ENCODE measurements at regions not wholly inside any gene's neighbourhood (a gene's known extent, or its start where the extent isn't known, plus 50 kb on each side); places are given as distances from the start of the nearest gene placed in this dataset.
"Not testable (repeated sequence)": the region's sequence is repeated elsewhere in the genome, so short reads cannot be mapped to it uniquely, and the experiment has no call there.

DNA sequence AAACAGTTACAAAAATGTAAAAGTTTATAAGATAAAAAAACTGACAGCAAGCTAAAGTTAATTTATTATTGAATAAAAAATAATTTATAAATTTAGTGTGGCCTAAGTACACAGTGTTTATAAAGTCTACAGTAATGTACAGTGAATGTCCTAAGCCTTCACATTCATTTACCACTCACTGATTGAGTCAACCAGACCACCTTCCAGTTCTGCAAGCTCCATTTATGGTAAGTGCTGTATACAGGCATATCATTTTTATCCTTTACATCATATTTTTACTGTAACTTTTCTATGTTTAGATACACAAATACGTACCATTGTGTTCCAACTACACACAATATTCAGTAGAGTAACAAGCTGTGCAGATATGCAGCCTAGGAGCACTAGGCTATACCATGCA is 184.2 kb upstream of the LRATD1 start:
- no peak for TF ChIP-seq JUND (IDR thresholded peaks at IDR 0.05; ENCODE audit: low read depth)
- in situ Hi-C loops (cut with HindIII; ENCODE audit: low pct_unique_long_range_greater_than_20kb, low sequenced_read_pairs) = no loop called here
- no peak for DNase-seq (ENCODE audit: low read depth in 1 of 2, low spot score in 1 of 2)

DNA sequence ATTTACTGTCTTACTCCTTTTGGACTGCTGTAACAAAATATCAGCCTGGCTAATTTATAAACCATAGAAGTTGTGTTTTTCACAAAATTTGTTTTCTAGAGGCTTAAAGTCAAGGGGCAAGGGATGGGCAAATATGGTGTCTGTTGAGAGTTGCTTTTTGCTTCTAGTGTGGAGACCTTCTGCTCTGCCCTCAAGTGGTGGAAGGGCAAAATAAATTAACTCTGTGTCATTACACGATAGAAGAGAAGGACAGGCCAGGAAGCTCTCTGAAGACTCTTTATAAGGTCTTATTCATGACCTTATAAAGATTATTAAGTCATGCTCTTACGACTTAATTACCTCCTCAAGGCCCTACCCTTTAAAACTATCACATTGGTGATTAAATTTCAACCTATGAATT is 181.2 kb upstream of the LRATD1 start:
- peak; percentile 2 to 35 for DNase-seq (ENCODE audit: low read depth in 1 of 2, low spot score in 1 of 2)
- no peak for TF ChIP-seq JUND (IDR thresholded peaks at IDR 0.05; ENCODE audit: low read depth)
- in situ Hi-C loops (cut with HindIII; ENCODE audit: low pct_unique_long_range_greater_than_20kb, low sequenced_read_pairs) = no loop called here

DNA sequence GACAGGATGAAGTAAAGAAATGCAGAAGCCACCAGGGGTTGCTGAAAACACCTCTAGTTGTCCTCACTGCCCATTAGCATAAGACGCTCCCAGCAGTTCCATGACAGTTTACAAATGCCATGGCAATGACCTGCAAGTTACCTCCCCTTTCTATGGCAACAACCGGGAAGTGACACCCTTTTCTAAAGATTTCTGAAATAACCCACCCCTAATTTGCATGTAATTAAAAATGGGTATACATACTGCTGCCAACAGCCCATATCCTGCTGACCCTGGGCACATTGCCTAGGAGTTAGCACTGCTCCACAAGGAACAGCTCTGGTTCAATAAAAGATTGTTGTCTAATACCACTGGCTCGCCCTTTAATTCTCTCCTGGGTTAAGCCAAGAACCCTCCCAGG is 178.3 kb upstream of the LRATD1 start:
- DNase-seq (ENCODE audit: low read depth in 1 of 2, low spot score in 1 of 2) = no peak
- in situ Hi-C loops (cut with HindIII; ENCODE audit: low pct_unique_long_range_greater_than_20kb, low sequenced_read_pairs) = no loop called here
- no peak for TF ChIP-seq JUND (IDR thresholded peaks at IDR 0.05; ENCODE audit: low read depth)

DNA sequence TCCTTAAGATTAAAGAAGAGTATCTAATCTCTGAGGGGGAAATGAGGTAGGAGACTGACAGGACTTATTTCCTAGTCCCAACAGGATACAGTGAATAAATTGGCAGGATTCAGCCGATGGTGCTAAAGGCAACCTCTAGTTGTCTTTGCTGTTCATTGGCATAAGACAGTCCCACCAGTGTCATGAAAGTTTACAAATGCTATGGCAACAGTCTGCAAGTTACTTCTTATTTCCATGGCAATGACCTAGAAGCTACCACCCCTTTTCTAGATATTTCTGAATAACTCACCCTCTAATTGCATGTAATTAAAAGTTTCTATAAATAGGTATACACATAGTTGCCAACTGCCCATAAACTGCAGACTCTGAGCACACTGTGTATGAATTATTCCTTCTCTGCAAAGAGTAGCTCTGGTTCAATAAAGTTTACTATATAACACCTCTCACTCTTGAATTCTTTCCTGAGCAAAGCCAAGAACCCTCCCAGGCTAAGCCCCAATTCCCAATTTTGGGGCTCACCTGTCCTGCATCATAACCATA is 172.7 kb upstream of the LRATD1 start:
- no peak for TF ChIP-seq JUND (IDR thresholded peaks at IDR 0.05; ENCODE audit: low read depth)
- no peak for DNase-seq (ENCODE audit: low read depth in 1 of 2, low spot score in 1 of 2)
- in situ Hi-C loops (cut with HindIII; ENCODE audit: low pct_unique_long_range_greater_than_20kb, low sequenced_read_pairs) = no loop called here

DNA sequence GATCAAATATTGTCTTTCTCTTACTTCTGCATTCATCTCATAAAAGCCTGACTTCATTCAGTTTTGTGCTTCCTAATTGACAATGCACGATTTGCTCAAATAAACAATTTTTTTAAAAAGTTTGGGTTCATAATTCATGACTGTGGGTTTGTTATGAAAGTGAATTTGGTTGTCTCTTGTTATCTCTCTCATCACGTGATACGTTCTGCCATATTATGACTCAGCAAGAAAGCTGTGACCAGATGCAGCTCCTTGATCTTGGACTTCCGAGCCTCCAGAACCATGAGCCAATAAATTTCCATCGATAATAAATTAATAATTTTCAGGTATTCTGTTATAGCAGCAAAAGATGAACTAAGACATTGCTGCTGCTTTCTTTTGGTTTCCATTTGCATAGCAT is 156.5 kb upstream of the LRATD1 start:
- in situ Hi-C loops (cut with HindIII; ENCODE audit: low pct_unique_long_range_greater_than_20kb, low sequenced_read_pairs) = no loop called here
- DNase-seq (ENCODE audit: low read depth in 1 of 2, low spot score in 1 of 2) = no peak
- TF ChIP-seq JUND (IDR thresholded peaks at IDR 0.05; ENCODE audit: low read depth) = no peak

DNA sequence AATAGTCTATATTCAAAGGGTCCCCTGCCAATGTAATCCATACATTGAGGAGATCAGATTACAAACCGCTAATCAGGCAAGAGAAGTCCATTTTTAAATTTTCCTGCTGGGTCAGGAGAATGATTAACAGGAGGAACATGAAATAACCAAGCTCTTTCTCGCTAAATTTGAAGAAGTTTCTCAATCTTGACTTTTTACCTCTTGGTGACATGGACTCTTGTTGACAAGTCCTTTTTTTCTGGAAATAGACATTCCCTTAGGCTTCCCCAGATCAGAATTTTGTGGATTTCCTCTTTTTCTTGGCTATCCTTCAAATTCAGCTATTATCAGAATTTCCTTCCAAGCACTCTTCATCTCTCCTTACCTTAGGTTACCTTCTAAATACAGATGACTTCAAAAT is 153.0 kb upstream of the LRATD1 start:
- in situ Hi-C loops (cut with HindIII; ENCODE audit: low pct_unique_long_range_greater_than_20kb, low sequenced_read_pairs) = no loop called here
- no peak for DNase-seq (ENCODE audit: low read depth in 1 of 2, low spot score in 1 of 2)
- no peak for TF ChIP-seq JUND (IDR thresholded peaks at IDR 0.05; ENCODE audit: low read depth)

DNA sequence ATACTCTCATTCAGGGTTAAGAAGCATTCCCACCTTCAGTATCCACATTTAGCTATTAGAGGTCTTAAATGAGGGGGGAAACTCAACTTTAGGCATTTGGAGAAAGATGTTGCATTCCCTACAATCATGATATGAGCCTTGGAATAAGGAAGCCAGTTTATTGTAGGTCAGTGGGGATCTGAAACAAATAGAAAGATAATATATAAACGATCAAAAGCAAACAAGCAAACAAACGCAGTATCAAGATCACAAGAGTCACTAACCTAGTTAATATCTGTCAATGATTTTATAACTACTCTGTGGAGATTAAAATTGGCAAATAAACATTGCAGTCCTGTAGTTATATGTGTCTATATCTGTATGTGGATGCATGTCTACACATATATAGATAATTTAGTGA is 152.4 kb upstream of the LRATD1 start:
- in situ Hi-C loops (cut with HindIII; ENCODE audit: low pct_unique_long_range_greater_than_20kb, low sequenced_read_pairs) = no loop called here
- no peak for DNase-seq (ENCODE audit: low read depth in 1 of 2, low spot score in 1 of 2)
- no peak for TF ChIP-seq JUND (IDR thresholded peaks at IDR 0.05; ENCODE audit: low read depth)

DNA sequence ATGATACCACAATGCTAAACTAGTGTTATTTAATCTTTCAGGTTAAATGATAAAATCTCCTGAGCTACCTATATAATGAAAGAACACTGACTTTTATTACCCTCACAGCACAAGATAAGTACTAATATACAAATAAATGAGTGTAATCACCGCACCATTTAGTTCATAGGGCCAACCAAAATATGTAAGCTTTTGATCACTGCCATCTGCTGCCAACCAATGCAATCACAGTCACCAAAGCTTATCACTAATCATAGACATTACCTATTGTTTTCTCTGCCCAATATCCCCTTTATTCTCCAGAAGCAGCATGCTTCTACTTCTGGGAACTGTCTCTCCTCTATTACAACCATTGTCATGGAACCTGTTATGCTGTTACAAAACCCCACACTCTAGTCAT is 151.6 kb upstream of the LRATD1 start:
- no peak for DNase-seq (ENCODE audit: low read depth in 1 of 2, low spot score in 1 of 2)
- in situ Hi-C loops (cut with HindIII; ENCODE audit: low pct_unique_long_range_greater_than_20kb, low sequenced_read_pairs) = no loop called here
- no peak for TF ChIP-seq JUND (IDR thresholded peaks at IDR 0.05; ENCODE audit: low read depth)

DNA sequence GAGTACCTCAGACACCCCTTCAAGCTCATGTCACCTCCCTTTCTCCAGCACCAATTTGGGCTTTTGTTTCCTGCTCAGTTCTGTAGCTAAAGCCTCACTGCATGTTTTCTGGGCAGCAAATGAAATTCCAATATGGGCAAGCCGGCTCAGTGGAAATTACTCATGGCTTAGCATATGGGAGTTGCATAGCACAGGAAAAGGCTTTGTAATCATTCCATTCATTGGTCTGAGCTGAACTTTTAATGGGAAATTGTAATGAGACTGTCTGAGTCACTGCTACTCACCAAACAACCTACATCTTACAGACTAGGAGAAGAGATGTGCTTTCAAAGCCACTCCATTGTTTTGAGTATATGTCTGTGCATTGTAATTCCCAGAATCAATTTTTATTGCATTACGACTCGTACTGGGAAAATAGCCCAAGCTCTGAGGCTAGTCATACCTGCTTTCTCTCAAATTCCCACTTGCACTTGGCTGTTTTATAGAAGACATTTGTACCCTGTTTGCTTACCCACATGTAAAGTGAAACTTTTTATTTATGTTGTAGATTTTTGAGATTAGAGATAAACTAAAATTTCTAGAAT is 139.5 kb upstream of the LRATD1 start:
- in situ Hi-C loops (cut with HindIII; ENCODE audit: low pct_unique_long_range_greater_than_20kb, low sequenced_read_pairs) = no loop called here
- no peak for TF ChIP-seq JUND (IDR thresholded peaks at IDR 0.05; ENCODE audit: low read depth)
- DNase-seq (ENCODE audit: low read depth in 1 of 2, low spot score in 1 of 2) = no peak

DNA sequence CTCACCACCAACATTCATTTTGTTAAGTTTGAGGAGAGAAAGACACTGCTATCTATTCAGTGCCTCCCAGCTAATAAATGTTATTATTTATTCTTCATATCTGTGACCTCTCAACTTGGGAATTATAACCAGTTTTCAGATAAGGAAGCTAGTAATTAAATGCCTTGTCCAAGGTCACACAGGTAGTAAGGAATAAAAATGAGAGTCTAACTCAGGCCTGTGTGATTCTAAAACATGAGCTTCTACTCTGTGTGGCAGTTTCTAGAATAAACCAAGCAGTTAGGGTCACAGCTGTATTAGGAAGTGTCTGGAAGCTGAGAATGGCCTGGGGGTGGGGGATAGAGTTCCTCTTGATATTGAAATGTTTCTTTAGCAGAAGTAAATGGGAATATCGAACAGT is 137.8 kb upstream of the LRATD1 start:
- no peak for DNase-seq (ENCODE audit: low read depth in 1 of 2, low spot score in 1 of 2)
- TF ChIP-seq JUND (IDR thresholded peaks at IDR 0.05; ENCODE audit: low read depth) = no peak
- in situ Hi-C loops (cut with HindIII; ENCODE audit: low pct_unique_long_range_greater_than_20kb, low sequenced_read_pairs) = no loop called here

DNA sequence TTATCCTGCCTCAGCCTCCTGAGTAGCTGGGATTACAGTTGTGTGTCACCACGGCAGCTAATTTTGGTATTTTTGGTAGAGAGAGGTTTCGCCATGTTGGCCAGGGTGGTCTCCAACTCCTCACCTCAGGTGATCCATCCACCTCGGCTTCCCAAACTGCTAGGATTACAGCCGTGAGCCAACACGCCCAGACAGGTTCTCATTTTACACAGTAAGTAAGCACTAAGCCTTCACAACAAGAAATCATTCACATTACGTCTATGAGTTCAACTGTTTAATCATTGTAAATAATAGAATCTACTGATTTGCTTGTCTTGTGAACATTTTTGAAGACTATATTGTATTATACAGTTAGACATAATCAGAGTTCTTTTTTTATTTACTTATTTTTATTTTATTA is 131.5 kb upstream of the LRATD1 start:
- in situ Hi-C loops (cut with HindIII; ENCODE audit: low pct_unique_long_range_greater_than_20kb, low sequenced_read_pairs) = no loop called here
- TF ChIP-seq JUND (IDR thresholded peaks at IDR 0.05; ENCODE audit: low read depth) = no peak
- no peak for DNase-seq (ENCODE audit: low read depth in 1 of 2, low spot score in 1 of 2)

DNA sequence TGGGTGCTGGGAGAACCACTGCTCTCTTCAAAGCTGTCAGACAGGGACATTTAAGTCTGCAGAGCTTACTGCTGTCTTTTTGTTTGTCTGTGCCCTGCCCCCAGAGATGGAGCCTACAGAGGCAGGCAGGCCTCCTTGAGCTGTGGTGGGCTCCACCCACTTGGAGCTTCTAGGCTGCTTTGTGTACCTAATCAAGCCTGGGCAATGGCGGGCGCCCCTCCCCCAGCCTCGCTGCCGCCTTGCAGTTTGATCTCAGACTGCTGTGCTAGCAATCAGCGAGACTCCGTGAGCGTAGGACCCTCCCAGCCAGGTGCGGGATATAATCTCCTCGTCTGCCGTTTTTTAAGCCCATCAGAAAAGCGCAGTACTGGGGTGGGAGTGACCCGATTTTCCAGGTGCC is 125.6 kb upstream of the LRATD1 start:
- DNase-seq (ENCODE audit: low read depth in 1 of 2, low spot score in 1 of 2) = not testable (repeated sequence)

DNA sequence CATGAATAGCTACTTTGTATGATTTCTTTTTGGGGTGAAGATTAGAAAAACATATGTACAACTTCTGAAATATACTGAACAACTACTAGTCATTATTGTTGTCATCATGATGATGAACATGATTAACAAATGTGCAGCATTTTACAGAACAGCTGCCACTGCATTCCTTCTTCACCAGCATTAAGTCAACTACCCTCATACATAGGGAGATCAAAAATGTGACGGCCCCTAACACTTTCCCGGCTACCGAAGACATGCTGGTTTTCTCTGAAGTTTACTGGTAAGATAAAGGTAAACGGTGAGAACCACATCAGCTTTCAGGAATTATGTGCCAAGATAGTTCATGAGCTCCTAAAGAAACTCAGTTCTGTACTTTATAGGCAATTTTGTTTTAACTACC is 121.0 kb upstream of the LRATD1 start:
- in situ Hi-C loops (cut with HindIII; ENCODE audit: low pct_unique_long_range_greater_than_20kb, low sequenced_read_pairs) = no loop called here
- TF ChIP-seq JUND (IDR thresholded peaks at IDR 0.05; ENCODE audit: low read depth) = no peak

More for the DNA sequence above, 125.6 kb upstream of the LRATD1 start:
- in situ Hi-C loops (cut with HindIII; ENCODE audit: low pct_unique_long_range_greater_than_20kb, low sequenced_read_pairs) = not testable (repeated sequence)

DNA sequence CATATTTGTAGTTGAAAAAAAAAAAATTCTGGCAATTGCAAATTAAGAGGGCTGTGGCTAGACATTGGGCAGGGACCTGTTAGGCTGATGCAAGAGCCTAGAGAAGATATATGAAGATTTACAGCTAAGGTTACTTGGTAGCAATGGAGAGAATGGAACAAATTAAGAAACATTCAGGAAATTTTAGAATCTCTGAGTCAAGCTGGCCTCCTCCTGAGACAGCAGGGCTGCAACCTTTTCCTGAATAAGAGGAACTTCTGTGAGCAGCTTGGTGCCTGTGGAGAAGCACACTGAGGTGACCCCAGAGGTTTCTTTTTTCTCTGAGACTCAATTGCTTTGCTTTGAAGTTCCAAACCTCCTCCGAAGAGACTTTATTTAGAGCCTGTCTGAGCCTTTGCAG is 118.6 kb upstream of the LRATD1 start:
- TF ChIP-seq JUND (IDR thresholded peaks at IDR 0.05; ENCODE audit: low read depth) = no peak
- in situ Hi-C loops (cut with HindIII; ENCODE audit: low pct_unique_long_range_greater_than_20kb, low sequenced_read_pairs) = no loop called here
- no peak for DNase-seq (ENCODE audit: low read depth in 1 of 2, low spot score in 1 of 2)

More for the DNA sequence above, 121.0 kb upstream of the LRATD1 start:
- no peak for DNase-seq (ENCODE audit: low read depth in 1 of 2, low spot score in 1 of 2)
